ENCODE measurements at regions not wholly inside any gene's neighbourhood (a gene's known extent, or its start where the extent isn't known, plus 50 kb on each side); places are given as distances from the start of the nearest gene placed in this dataset.

GRCh38 chr10:78914502-78915189, 154.1 kb upstream of the ZMIZ1 start:
- DNase-seq = no peak

GRCh38 chr10:78915190-78915518, 153.6 kb upstream of the ZMIZ1 start:
- DNase-seq = no peak

- no peak for DNase-seq
Observed at GRCh38 chr10:78916227-78916626, 152.5 kb upstream of the ZMIZ1 start.

- DNase-seq = no peak
Observed at GRCh38 chr10:78919181-78919966, 149.4 kb upstream of the ZMIZ1 start.

DNA sequence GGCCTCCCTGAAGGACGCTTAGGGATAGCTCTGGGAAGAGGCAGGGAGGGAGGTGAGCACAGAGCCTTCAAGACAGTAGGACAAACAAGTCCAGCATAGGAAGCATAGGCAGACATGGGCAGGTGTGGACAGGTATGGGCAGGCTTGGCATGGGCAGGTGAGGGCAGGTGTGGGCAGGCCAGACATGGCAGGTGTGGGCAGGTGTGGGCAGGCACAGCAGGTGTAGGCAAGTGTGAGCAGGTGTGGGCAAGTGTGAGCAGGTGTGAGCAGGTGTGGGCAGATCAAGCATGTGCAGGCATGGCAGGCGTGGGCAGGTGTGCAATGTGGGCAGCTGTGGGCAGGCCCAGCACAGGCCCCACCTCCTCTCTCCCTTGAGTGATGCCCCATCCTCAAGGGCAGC, 148.8 kb upstream of the ZMIZ1 start:
- DNase-seq = no peak

GRCh38 chr10:78921895-78922294, 146.9 kb upstream of the ZMIZ1 start:
- no peak for DNase-seq

GRCh38 chr10:78923647-78924318, 145.0 kb upstream of the ZMIZ1 start:
- no peak for DNase-seq

- no peak for DNase-seq
Observed at GRCh38 chr10:78924319-78925003, 144.3 kb upstream of the ZMIZ1 start.

- no peak for DNase-seq
Observed at GRCh38 chr10:78925275-78925674, 143.5 kb upstream of the ZMIZ1 start.

GRCh38 chr10:78925800-78926319, 142.9 kb upstream of the ZMIZ1 start:
- DNase-seq = no peak

DNA sequence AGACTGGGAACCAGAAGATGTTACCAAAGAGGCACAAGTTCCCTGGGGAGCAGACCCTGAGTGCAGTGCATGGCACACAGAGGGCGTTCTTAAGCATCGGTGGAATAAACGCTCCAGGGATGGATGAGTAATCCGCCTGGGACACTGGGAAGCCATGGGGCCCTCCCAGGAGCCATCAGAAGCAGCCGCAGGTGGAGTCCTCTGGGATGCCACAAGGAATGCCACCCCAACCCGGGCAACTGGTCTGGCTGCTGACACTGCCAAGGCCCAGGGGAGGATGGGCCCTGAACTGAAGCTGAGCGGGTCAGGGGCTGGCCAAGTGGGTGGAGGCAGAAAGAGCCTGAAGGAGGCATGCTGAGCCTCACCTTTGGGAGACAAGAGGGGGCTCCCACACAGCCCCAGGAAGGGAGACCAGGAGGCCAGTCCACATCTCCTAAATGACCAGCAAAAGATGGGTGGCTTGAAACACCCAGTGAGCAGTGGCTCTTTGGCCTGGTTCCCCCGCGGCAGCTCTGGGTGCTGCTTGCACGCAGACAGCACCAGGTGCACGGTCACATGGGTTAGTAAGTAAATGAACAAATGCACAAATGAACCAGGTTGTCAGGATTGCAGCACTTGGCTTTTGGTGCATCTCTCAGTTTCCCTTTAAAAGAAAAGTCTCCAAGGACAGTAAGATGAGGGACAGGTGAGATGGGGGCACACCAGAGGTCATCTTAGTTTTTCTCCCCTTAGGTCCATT, 141.3 kb upstream of the ZMIZ1 start:
- no peak for DNase-seq

GRCh38 chr10:78928330-78928729, 140.4 kb upstream of the ZMIZ1 start:
- DNase-seq = no peak

GRCh38 chr10:78929541-78929940, 139.2 kb upstream of the ZMIZ1 start:
- DNase-seq = no peak

- DNase-seq = no peak
Observed at GRCh38 chr10:78931321-78932053, 137.3 kb upstream of the ZMIZ1 start.

GRCh38 chr10:78932054-78932386, 136.7 kb upstream of the ZMIZ1 start:
- no peak for DNase-seq

DNA sequence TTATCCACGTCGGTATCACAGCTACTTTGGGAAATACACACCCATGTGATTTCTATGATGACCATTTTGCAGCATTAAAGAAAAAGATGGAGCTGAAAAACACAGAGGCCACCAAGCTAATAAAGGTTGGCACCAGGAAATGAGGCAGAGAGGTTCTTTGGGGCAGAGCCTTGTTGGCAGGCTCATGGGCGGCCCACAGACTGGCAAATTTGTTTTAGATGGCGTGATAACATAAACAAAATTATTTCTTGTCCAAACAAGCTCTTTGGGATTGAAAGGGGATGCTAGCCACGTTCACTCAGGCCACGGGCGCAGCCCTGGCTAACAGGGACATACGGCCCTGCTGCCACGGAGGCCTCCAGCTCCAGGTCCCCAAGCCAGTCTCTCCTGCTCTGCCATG, 135.9 kb upstream of the ZMIZ1 start:
- DNase-seq = no peak

DNA sequence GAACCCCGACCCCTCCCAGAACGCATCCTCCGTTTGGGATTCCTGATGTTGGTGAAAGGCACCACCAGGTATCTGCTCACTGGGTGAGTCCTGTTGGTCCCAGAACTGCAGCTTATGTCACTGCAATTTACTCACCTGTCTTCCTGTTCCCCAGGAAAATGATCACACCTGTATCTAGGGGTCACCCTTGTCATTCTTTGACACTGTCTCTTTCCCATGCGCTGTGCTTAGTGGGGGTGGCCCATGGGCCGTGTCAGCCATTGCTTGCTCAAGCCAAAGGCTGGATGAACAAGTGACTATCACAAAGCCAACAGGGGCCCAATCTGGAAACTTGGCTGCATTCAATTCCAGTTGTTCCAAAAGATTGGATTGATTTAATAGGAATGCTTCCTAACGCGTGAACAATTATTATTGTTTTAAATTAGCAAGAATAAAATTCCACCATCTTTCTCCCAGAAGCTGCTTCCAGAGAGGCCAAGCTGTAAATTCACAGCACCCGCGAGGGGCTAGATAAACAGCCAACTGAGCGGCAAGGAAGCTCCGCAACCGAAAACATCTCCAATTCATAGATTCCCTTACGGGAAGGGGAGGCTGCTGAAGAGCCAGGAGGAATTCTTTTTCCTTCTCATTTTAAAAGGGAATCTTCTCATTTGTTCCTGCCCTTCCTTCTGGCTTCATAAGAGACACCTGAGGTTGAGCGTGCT, 134.8 kb upstream of the ZMIZ1 start:
- DNase-seq = no peak

DNA sequence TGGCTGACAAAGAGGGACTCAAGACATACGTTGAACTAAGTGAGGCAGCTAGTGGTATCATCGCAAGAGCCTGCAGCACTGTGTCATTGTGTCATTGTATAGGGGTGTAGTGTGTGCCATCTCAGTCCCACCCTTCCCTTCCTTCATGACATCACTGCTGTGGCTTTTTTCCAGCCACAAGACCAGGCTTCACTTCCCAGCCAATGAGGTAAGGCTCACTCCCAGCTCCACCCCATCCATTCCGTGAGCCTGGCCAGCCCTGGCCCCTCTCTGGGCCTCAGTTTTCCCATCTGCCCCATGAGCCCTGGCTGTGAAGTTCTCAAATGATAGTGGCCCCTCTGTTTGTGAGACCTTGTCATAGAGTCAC, 134.3 kb upstream of the ZMIZ1 start:
- DNase-seq = no peak

- no peak for DNase-seq
Observed at GRCh38 chr10:78934994-78935602, 133.7 kb upstream of the ZMIZ1 start.

- DNase-seq = no peak
Observed at GRCh38 chr10:78935697-78936407, 132.9 kb upstream of the ZMIZ1 start.

All from AML-193 (cell line).